OCI-LY7 (cell line): ENCODE measurements at regions not wholly inside any gene's neighbourhood (a gene's known extent, or its start where the extent isn't known, plus 50 kb on each side); places are given as distances from the start of the nearest gene placed in this dataset.

ENCODE experiments used
- BruUV-seq: library from RNA; stranded (reverse); fragments of 400-500 nt; replicated peaks from 2 replicates; lab custom pipeline; 2021; lab: Mats Ljungman, UMichigan
- CTCF ChIA-PET: fragments of 300-600 bp; sonication (Branson Sonifier 250); formaldehyde crosslinking; loops from one replicate; lab custom pipeline; 2022; ENCODE audit warnings: antibody characterized with exemption; ENCODE audit not compliant: unreplicated experiment; lab: Charles Lee
- POLR2A ChIA-PET: fragments of 300-600 bp; sonication (Branson Sonifier 250); formaldehyde crosslinking; loops from one replicate; lab custom pipeline; 2022; ENCODE audit warnings: antibody characterized with exemption; lab: Charles Lee
- DNase-seq: peaks from one replicate; pipeline ENCODE4 v3.0.0-alpha.2; 2015; ENCODE audit warnings: low spot score
- H2AFZ ChIP-seq: fragments of 200-600 bp; sonication (generic), shearing (Covaris generic); 2 replicates; pipeline ENCODE4 v1.6.1; 2014; ENCODE audit warnings: mild to moderate bottlenecking, antibody characterized with exemption, low read length, moderate library complexity
- H3K27ac ChIP-seq: fragments of 200-600 bp; sonication (generic); 2 replicates; pipeline ENCODE4 v1.5.1; 2014; ENCODE audit warnings: mixed run types, low read depth, mild to moderate bottlenecking, moderate library complexity, low read length, inconsistent platforms; ENCODE audit not compliant: poor library complexity, severe bottlenecking
- H3K36me3 ChIP-seq: fragments of 200-600 bp; sonication (generic); 2 replicates; pipeline ENCODE4 v1.6.1; 2014; ENCODE audit warnings: mild to moderate bottlenecking, antibody characterized with exemption, low read length, moderate library complexity, mixed read lengths; ENCODE audit not compliant: insufficient read depth
- H3K4me1 ChIP-seq: fragments of 200-600 bp; sonication (generic); 2 replicates; pipeline ENCODE4 v1.5.1; 2014; ENCODE audit warnings: mild to moderate bottlenecking, low read length; ENCODE audit not compliant: insufficient read depth, poor library complexity, severe bottlenecking
- H3K4me2 ChIP-seq: fragments of 200-600 bp; sonication (generic); 2 replicates; pipeline ENCODE4 v1.6.1; 2014; ENCODE audit warnings: mild to moderate bottlenecking, low read length
- H3K4me3 ChIP-seq: fragments of 200-600 bp; sonication (generic); 2 replicates; pipeline ENCODE4 v1.5.1; 2014; ENCODE audit warnings: mild to moderate bottlenecking, low read depth, low read length; ENCODE audit not compliant: poor library complexity, severe bottlenecking
- H3K79me2 ChIP-seq: fragments of 200-600 bp; sonication (generic); 2 replicates; pipeline ENCODE4 v1.6.1; 2016; ENCODE audit warnings: low read depth, mild to moderate bottlenecking, low read length, moderate library complexity, mixed read lengths; ENCODE audit not compliant: insufficient read depth
- H3K9me2 ChIP-seq: fragments of 200-600 bp; sonication (generic); 2 replicates; pipeline ENCODE4 v1.6.1; 2016; ENCODE audit warnings: mild to moderate bottlenecking, low read length, mixed read lengths; ENCODE audit not compliant: insufficient read depth
- H3K9me3 ChIP-seq: fragments of 200-600 bp; sonication (generic); 2 replicates; pipeline ENCODE4 v1.6.1; 2014; ENCODE audit warnings: mild to moderate bottlenecking, mixed run types, low read length, mixed read lengths
- H4K20me1 ChIP-seq: fragments of 200-600 bp; sonication (generic); 2 replicates; pipeline ENCODE4 v1.6.1; 2014; ENCODE audit warnings: mild to moderate bottlenecking, antibody characterized with exemption, low read length, moderate library complexity, mixed read lengths; ENCODE audit not compliant: insufficient read depth
- EZH2phosphoT487 ChIP-seq: fragments of 200-600 bp; sonication (generic); IDR thresholded peaks from 2 replicates; pipeline ENCODE4 v1.6.1; 2018; ENCODE audit warnings: low read depth, borderline replicate concordance, mild to moderate bottlenecking, mixed run types, antibody characterized with exemption, low read length, moderate library complexity, mixed read lengths
- intact Hi-C: fragments of 100-400 bp; cut with micrococcal nuclease; formaldehyde crosslinking; loops from one replicate; pipeline ENCODE4 v1.10.0; 2022; ENCODE audit not compliant: unreplicated experiment
- TF ChIP-seq, protein P1 (sequence below): fragments of 200-600 bp; sonication (generic); conservative IDR thresholded peaks from 2 replicates; pipeline ENCODE4 v1.5.1; 2014; ENCODE audit warnings: mild to moderate bottlenecking, antibody characterized with exemption, low read length, moderate library complexity, mixed read lengths

GRCh38 chr6:29999416-29999815 lies 57.1 kb downstream of the HLA-A start:
- ChIA-PET CTCF (no interaction called here), POLR2A (no interaction called here)
- intact Hi-C loops = no loop called here
- H3K4me2 ChIP-seq = no peak overlapping the region
- BruUV-seq = no TSS peak
- no peaks in the 10 kb centered on the region for H3K9me2 ChIP-seq
- H2AFZ ChIP-seq = no peak overlapping the region
- H4K20me1 ChIP-seq = no peaks in the 10 kb centered on the region
- H3K27ac ChIP-seq = no peak overlapping the region
- DNase-seq = no peak
- H3K79me2 ChIP-seq = no peaks in the 10 kb centered on the region
- TF ChIP-seq, protein P1, sequence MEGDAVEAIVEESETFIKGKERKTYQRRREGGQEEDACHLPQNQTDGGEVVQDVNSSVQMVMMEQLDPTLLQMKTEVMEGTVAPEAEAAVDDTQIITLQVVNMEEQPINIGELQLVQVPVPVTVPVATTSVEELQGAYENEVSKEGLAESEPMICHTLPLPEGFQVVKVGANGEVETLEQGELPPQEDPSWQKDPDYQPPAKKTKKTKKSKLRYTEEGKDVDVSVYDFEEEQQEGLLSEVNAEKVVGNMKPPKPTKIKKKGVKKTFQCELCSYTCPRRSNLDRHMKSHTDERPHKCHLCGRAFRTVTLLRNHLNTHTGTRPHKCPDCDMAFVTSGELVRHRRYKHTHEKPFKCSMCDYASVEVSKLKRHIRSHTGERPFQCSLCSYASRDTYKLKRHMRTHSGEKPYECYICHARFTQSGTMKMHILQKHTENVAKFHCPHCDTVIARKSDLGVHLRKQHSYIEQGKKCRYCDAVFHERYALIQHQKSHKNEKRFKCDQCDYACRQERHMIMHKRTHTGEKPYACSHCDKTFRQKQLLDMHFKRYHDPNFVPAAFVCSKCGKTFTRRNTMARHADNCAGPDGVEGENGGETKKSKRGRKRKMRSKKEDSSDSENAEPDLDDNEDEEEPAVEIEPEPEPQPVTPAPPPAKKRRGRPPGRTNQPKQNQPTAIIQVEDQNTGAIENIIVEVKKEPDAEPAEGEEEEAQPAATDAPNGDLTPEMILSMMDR = no peak
- TF ChIP-seq EZH2phosphoT487 = no peak
- H3K4me1 ChIP-seq = no peaks in the 10 kb centered on the region
- no peaks in the 10 kb centered on the region for H3K9me3 ChIP-seq
- no peak overlapping the region for H3K4me3 ChIP-seq
- no peaks in the 10 kb centered on the region for H3K36me3 ChIP-seq

DNA sequence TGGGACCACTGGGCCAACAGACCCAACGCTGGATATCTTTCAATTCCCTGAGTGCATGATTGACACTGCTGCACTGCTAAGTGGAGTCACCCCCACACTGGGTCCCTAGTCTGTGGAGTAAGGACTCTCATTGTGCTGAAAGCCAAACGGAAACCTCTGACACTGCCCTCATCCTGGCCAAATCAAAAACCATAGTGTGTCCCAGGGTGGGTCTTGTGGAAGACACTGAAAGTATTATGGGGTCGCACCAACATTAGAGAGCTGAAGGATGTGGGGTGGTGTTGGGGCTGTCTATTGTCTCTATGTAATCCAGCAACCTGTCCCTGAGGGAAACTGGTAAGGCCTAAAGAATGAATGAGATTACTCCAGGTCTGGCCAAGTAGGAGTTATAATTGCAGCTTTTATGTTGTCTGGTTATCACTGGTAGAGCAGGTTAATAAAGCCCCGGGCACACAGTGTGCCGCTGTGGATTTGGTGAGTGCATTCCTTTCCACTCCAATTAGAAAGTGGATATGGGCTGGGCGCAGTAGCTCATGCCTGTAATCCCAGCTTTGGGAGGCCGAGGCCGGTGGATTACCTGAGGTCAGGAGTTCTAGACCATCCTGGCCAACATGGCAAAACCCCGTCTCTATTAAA lies 57.9 kb downstream of the HLA-A start:
- POLR2A ChIA-PET = no interaction called here
- CTCF ChIA-PET = no interaction called here
- intact Hi-C loops = no loop called here

GRCh38 chr6:30002871-30003270 lies 58.2 kb upstream of the POLR1H start:
- no TSS peak for BruUV-seq
- Histone ChIP-seq H2AFZ (no peak overlapping the region), H3K4me3 (no peak overlapping the region), H3K4me2 (no peak overlapping the region), H3K36me3 (no peaks in the 10 kb centered on the region), H3K27ac (no peak overlapping the region), H3K79me2 (no peaks in the 10 kb centered on the region), H3K9me2 (no peaks in the 10 kb centered on the region), H4K20me1 (no peaks in the 10 kb centered on the region), H3K4me1 (no peaks in the 10 kb centered on the region), H3K9me3 (no peaks in the 10 kb centered on the region)
- intact Hi-C loops = no loop called here
- no peak for TF ChIP-seq EZH2phosphoT487
- TF ChIP-seq, protein P1 = no peak
- POLR2A ChIA-PET = no interaction called here
- no peak for DNase-seq
- CTCF ChIA-PET = no interaction called here

More for the DNA sequence above, 57.9 kb downstream of the HLA-A start:
- BruUV-seq = no TSS peak
- no peaks in the 10 kb centered on the region for H3K36me3 ChIP-seq
- H3K79me2 ChIP-seq = no peaks in the 10 kb centered on the region
- TF ChIP-seq, protein P1 = no peak
- no peak for TF ChIP-seq EZH2phosphoT487
- H3K9me3 ChIP-seq = no peaks in the 10 kb centered on the region
- no peak for DNase-seq
- no peaks in the 10 kb centered on the region for H4K20me1 ChIP-seq
- H3K4me1 ChIP-seq = no peaks in the 10 kb centered on the region
- no peak overlapping the region for H3K4me2 ChIP-seq
- H3K9me2 ChIP-seq = no peaks in the 10 kb centered on the region
- no peak overlapping the region for H3K4me3 ChIP-seq
- H2AFZ ChIP-seq = no peak overlapping the region
- H3K27ac ChIP-seq = no peak overlapping the region
